DOHH2 (cell line): ENCODE measurements at regions not wholly inside any gene's neighbourhood (a gene's known extent, or its start where the extent isn't known, plus 50 kb on each side); places are given as distances from the start of the nearest gene placed in this dataset.

Experiments used
- EZH2phosphoT487 ChIP-seq: fragments of 200-600 bp; sonication (generic); IDR thresholded peaks from 2 replicates; pipeline ENCODE4 v1.6.1; 2017; ENCODE audit warnings: borderline replicate concordance, mild to moderate bottlenecking, antibody characterized with exemption, low read length, moderate library complexity, mixed read lengths
- TF ChIP-seq, protein P1 (sequence below): fragments of 200-600 bp; sonication (generic); IDR thresholded peaks from one replicate; pipeline ENCODE4 v1.5.1; 2014; ENCODE audit warnings: antibody characterized with exemption, mild to moderate bottlenecking, low read depth, low read length; ENCODE audit not compliant: poor library complexity, severe bottlenecking

- TF ChIP-seq, protein P1, sequence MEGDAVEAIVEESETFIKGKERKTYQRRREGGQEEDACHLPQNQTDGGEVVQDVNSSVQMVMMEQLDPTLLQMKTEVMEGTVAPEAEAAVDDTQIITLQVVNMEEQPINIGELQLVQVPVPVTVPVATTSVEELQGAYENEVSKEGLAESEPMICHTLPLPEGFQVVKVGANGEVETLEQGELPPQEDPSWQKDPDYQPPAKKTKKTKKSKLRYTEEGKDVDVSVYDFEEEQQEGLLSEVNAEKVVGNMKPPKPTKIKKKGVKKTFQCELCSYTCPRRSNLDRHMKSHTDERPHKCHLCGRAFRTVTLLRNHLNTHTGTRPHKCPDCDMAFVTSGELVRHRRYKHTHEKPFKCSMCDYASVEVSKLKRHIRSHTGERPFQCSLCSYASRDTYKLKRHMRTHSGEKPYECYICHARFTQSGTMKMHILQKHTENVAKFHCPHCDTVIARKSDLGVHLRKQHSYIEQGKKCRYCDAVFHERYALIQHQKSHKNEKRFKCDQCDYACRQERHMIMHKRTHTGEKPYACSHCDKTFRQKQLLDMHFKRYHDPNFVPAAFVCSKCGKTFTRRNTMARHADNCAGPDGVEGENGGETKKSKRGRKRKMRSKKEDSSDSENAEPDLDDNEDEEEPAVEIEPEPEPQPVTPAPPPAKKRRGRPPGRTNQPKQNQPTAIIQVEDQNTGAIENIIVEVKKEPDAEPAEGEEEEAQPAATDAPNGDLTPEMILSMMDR: no peak
- no peak for TF ChIP-seq EZH2phosphoT487
These were observed 88.1 kb upstream of the ZEB2 start for GRCh38 chr2:144607891-144608521.
